Mesendoderm (in vitro differentiated cells): ENCODE measurements at regions not wholly inside any gene's neighbourhood (a gene's known extent, or its start where the extent isn't known, plus 50 kb on each side); places are given as distances from the start of the nearest gene placed in this dataset.

ENCODE experiments used
- DNase-seq: peaks from one replicate; pipeline ENCODE4 v3.0.0; 2013
- H2AK5ac ChIP-seq: 2 replicates; pipeline ENCODE4 v1.6.1; 2013; ENCODE audit warnings: low read length, inconsistent platforms
- H2BK120ac ChIP-seq: 2 replicates; pipeline ENCODE4 v1.6.1; 2013; ENCODE audit warnings: low read depth, mild to moderate bottlenecking, low read length, moderate library complexity, mixed read lengths
- H2BK15ac ChIP-seq: replicated peaks from 2 replicates; pipeline ENCODE4 v1.6.1; 2013; ENCODE audit warnings: low read depth, mild to moderate bottlenecking, moderate library complexity
- H2BK5ac ChIP-seq: 2 replicates; pipeline ENCODE4 v1.6.1; 2013; ENCODE audit warnings: low read length, inconsistent platforms
- H3K18ac ChIP-seq: 2 replicates; pipeline ENCODE4 v1.6.1; 2013; ENCODE audit warnings: mild to moderate bottlenecking, low read length, mixed read lengths
- H3K23ac ChIP-seq: one replicate; pipeline ENCODE4 v1.6.1; 2013; ENCODE audit warnings: low read length
- H3K27ac ChIP-seq: 2 replicates; pipeline ENCODE4 v1.5.1; 2013; ENCODE audit warnings: low read depth, mild to moderate bottlenecking, inconsistent platforms, low read length, moderate library complexity
- H3K27me3 ChIP-seq: 2 replicates; pipeline ENCODE4 v1.6.1; 2013; ENCODE audit warnings: low read length, control low read depth, mild to moderate bottlenecking, inconsistent platforms; ENCODE audit not compliant: insufficient read depth, poor library complexity
- H3K36me3 ChIP-seq: 2 replicates; pipeline ENCODE4 v1.6.1; 2013; ENCODE audit warnings: low read length, inconsistent platforms; ENCODE audit not compliant: control insufficient read depth, insufficient read depth
- H3K4ac ChIP-seq: one replicate; pipeline ENCODE4 v1.6.1; 2013; ENCODE audit warnings: low read depth, mild to moderate bottlenecking, low read length, moderate library complexity
- H3K4me1 ChIP-seq: 2 replicates; pipeline ENCODE4 v1.6.1; 2013; ENCODE audit warnings: low read depth, low read length, inconsistent platforms; ENCODE audit not compliant: control insufficient read depth
- H3K4me2 ChIP-seq: 2 replicates; pipeline ENCODE4 v1.6.1; 2013; ENCODE audit warnings: low read length
- H3K4me3 ChIP-seq: 2 replicates; pipeline ENCODE4 v1.5.1; 2013; ENCODE audit warnings: mild to moderate bottlenecking, low read length
- H3K56ac ChIP-seq: one replicate; pipeline ENCODE4 v1.6.1; 2013; ENCODE audit warnings: low read length
- H3K79me1 ChIP-seq: 2 replicates; pipeline ENCODE4 v1.6.1; 2013; ENCODE audit warnings: low read length, inconsistent platforms
- H3K79me2 ChIP-seq: 2 replicates; pipeline ENCODE4 v1.6.1; 2013; ENCODE audit warnings: mild to moderate bottlenecking, low read length; ENCODE audit not compliant: control insufficient read depth, insufficient read depth
- H3K9ac ChIP-seq: 2 replicates; pipeline ENCODE4 v1.6.1; 2013; ENCODE audit warnings: low read length, inconsistent platforms
- H4K5ac ChIP-seq: one replicate; pipeline ENCODE4 v1.6.1; 2013; ENCODE audit warnings: low read length
- H4K8ac ChIP-seq: one replicate; pipeline ENCODE4 v1.6.1; 2013; ENCODE audit warnings: low read depth, mild to moderate bottlenecking, control low read depth, low read length, moderate library complexity
- WGBS: extraction: QIAGEN DNeasy Blood & Tissue Kit; methylation state at CpG from one replicate; pipeline ENCODE4 v1.1.7; 2013; ENCODE audit warnings: low lambda C conversion rate, missing lambda C conversion rate; ENCODE audit not compliant: insufficient coverage; ENCODE audit errors: extremely low coverage; 5-methylcytosine and 5-hydroxymethylcytosine counted together

GRCh38 chr6:117829594-117830319, 77.3 kb upstream of the SLC35F1 start:
- H3K56ac ChIP-seq = peak overlapping the region; percentile 93
- H3K79me2 ChIP-seq = no peaks in the 10 kb centered on the region
- no peaks in the 10 kb centered on the region for H3K36me3 ChIP-seq
- H3K4me3 ChIP-seq = peak overlapping the region; percentile 68
- no peak overlapping the region for H2BK15ac ChIP-seq
- peak overlapping the region; percentile 90 for H3K18ac ChIP-seq
- H3K9ac ChIP-seq = peak overlapping the region; percentile 65
- H2BK5ac ChIP-seq = no peak overlapping the region
- no peak overlapping the region for H4K5ac ChIP-seq
- H2AK5ac ChIP-seq = no peak overlapping the region
- H2BK120ac ChIP-seq = no peak overlapping the region
- no peaks in the 10 kb centered on the region for H3K27me3 ChIP-seq
- peak; percentile 85 for DNase-seq
- no peak overlapping the region for H3K23ac ChIP-seq
- WGBS = no CpG with 5 or more reads among the region's 8 CpGs
- peak overlapping the region; percentile 88 for H3K4me2 ChIP-seq
- H3K79me1 ChIP-seq = no peaks in the 10 kb centered on the region
- no peak overlapping the region for H3K27ac ChIP-seq
- no peaks in the 10 kb centered on the region for H3K4me1 ChIP-seq
- no peak overlapping the region for H4K8ac ChIP-seq
- H3K4ac ChIP-seq = no peak overlapping the region

GRCh38 chr6:117837261-117837660, 69.8 kb upstream of the SLC35F1 start:
- no peak overlapping the region for H3K18ac ChIP-seq
- H3K27me3 ChIP-seq = no peaks in the 10 kb centered on the region
- no peak overlapping the region for H3K4me2 ChIP-seq
- H3K23ac ChIP-seq = no peak overlapping the region
- no peak overlapping the region for H2BK15ac ChIP-seq
- H3K4ac ChIP-seq = no peak overlapping the region
- H3K27ac ChIP-seq = no peak overlapping the region
- H3K36me3 ChIP-seq = no peaks in the 10 kb centered on the region
- no peak overlapping the region for H2BK120ac ChIP-seq
- H3K56ac ChIP-seq = no peak overlapping the region
- H4K5ac ChIP-seq = no peak overlapping the region
- H2BK5ac ChIP-seq = no peak overlapping the region
- H3K79me1 ChIP-seq = no peaks in the 10 kb centered on the region
- H3K79me2 ChIP-seq = no peaks in the 10 kb centered on the region
- no peak overlapping the region for H4K8ac ChIP-seq
- H3K9ac ChIP-seq = no peak overlapping the region
- H2AK5ac ChIP-seq = no peak overlapping the region
- no peak overlapping the region for H3K4me3 ChIP-seq
- H3K4me1 ChIP-seq = no peaks in the 10 kb centered on the region
- DNase-seq = peak; percentile 44
- WGBS = no CpG with 5 or more reads among the region's 3 CpGs

- no CpG with 5 or more reads among the region's 2 CpGs for WGBS
- no peak overlapping the region for H4K8ac ChIP-seq
- H3K4me1 ChIP-seq = no peaks in the 10 kb centered on the region
- no peak overlapping the region for H3K18ac ChIP-seq
- H3K79me1 ChIP-seq = no peaks in the 10 kb centered on the region
- no peak overlapping the region for H2BK5ac ChIP-seq
- no peaks in the 10 kb centered on the region for H3K27me3 ChIP-seq
- H3K79me2 ChIP-seq = no peaks in the 10 kb centered on the region
- no peak overlapping the region for H3K4me2 ChIP-seq
- no peak overlapping the region for H2AK5ac ChIP-seq
- no peak overlapping the region for H2BK15ac ChIP-seq
- no peak overlapping the region for H3K27ac ChIP-seq
- H4K5ac ChIP-seq = no peak overlapping the region
- H2BK120ac ChIP-seq = no peak overlapping the region
- no peak overlapping the region for H3K4ac ChIP-seq
- no peak overlapping the region for H3K9ac ChIP-seq
- H3K23ac ChIP-seq = no peak overlapping the region
- H3K56ac ChIP-seq = peak overlapping the region; percentile 22
- DNase-seq = peak; percentile 70
- H3K36me3 ChIP-seq = no peaks in the 10 kb centered on the region
- H3K4me3 ChIP-seq = no peak overlapping the region
Measured at GRCh38 chr6:117840541-117840983, 66.5 kb upstream of the SLC35F1 start.

GRCh38 chr6:117847912-117848311, 59.2 kb upstream of the SLC35F1 start:
- no peak overlapping the region for H3K4me2 ChIP-seq
- H3K23ac ChIP-seq = no peak overlapping the region
- no peak overlapping the region for H3K56ac ChIP-seq
- H3K79me2 ChIP-seq = no peaks in the 10 kb centered on the region
- H2AK5ac ChIP-seq = no peak overlapping the region
- H3K4me1 ChIP-seq = no peaks in the 10 kb centered on the region
- H3K4me3 ChIP-seq = no peak overlapping the region
- no peak overlapping the region for H3K9ac ChIP-seq
- no peaks in the 10 kb centered on the region for H3K36me3 ChIP-seq
- no peak overlapping the region for H2BK5ac ChIP-seq
- H2BK15ac ChIP-seq = no peak overlapping the region
- H3K18ac ChIP-seq = no peak overlapping the region
- no peaks in the 10 kb centered on the region for H3K27me3 ChIP-seq
- H3K4ac ChIP-seq = no peak overlapping the region
- DNase-seq = no peak
- no peaks in the 10 kb centered on the region for H3K79me1 ChIP-seq
- H3K27ac ChIP-seq = no peak overlapping the region
- no peak overlapping the region for H2BK120ac ChIP-seq
- H4K8ac ChIP-seq = no peak overlapping the region
- H4K5ac ChIP-seq = no peak overlapping the region

GRCh38 chr6:117849087-117849486, 58.0 kb upstream of the SLC35F1 start:
- Histone ChIP-seq H3K4me1 (no peaks in the 10 kb centered on the region), H3K27me3 (no peaks in the 10 kb centered on the region), H3K4me2 (no peak overlapping the region), H4K8ac (no peak overlapping the region), H3K27ac (no peak overlapping the region), H3K36me3 (no peaks in the 10 kb centered on the region), H3K9ac (no peak overlapping the region), H4K5ac (no peak overlapping the region), H3K23ac (no peak overlapping the region), H3K79me1 (no peaks in the 10 kb centered on the region), H3K56ac (no peak overlapping the region), H3K18ac (no peak overlapping the region), H2BK5ac (no peak overlapping the region), H2BK120ac (no peak overlapping the region), H2BK15ac (no peak overlapping the region), H3K79me2 (no peaks in the 10 kb centered on the region), H3K4me3 (no peak overlapping the region), H3K4ac (no peak overlapping the region), H2AK5ac (no peak overlapping the region)
- WGBS = no CpG with 5 or more reads among the region's 1 CpG
- DNase-seq = no peak
